GM12874 (cell line): ENCODE measurements at regions not wholly inside any gene's neighbourhood (a gene's known extent, or its start where the extent isn't known, plus 50 kb on each side); places are given as distances from the start of the nearest gene placed in this dataset.
A peak's percentile ranks its signal among the peaks of the same experiment; 100 is the strongest.

Experiments
- CTCF ChIP-seq: IDR thresholded peaks from 2 replicates; pipeline ENCODE4 v1.5.1; 2011; ENCODE audit warnings: low read depth, mild to moderate bottlenecking, control low read depth, low read length, moderate library complexity; ENCODE audit not compliant: insufficient read depth

DNA sequence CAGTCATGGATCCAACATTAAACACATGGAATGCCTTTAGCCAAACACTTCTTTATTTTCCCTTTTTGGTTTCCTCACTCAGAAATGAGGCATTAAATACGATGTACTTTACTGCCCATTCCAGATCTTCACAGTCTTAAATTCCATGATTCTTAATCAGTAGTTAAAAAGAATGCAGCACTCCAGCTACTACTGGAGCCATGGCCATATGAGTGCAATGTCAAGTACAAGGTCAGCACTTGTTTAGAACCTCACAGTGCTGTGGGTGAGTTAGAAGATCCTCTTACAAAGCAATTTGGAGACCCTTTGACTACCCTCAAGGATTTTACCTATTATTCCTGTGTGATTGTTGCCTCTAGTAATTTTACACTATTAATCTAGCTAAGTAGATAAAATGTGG, 550.3 kb upstream of the LRRTM1 start:
- no peak for TF ChIP-seq CTCF

GRCh38 chr2:80852808-80853139, 548.2 kb upstream of the LRRTM1 start:
- peak; percentile 47 for TF ChIP-seq CTCF

- no peak for TF ChIP-seq CTCF
Measured at GRCh38 chr2:80852079-80852807, 547.7 kb upstream of the LRRTM1 start.

- no peak for TF ChIP-seq CTCF
Measured at GRCh38 chr2:80830891-80831290, 526.3 kb upstream of the LRRTM1 start.

DNA sequence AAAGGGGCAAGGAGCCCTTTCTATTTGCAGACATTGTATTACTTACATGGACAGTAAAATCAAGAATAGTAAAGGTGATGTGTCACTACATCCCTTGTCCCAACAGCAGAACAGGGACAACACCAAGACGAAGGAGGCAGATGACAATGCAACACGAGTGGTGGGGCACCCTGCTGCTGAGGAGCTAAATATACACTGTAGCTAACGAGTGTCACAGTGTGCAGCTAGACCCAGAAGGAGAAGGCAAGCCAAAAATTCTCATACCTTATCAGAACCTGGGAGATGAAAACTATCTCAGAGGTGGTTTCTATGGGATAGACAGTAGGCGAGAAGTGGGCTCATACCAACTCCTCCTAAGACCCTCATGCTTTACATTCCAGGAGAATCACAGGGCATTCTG, 518.4 kb upstream of the LRRTM1 start:
- TF ChIP-seq CTCF = no peak

GRCh38 chr2:80815259-80815658, 510.7 kb upstream of the LRRTM1 start:
- TF ChIP-seq CTCF = no peak

DNA sequence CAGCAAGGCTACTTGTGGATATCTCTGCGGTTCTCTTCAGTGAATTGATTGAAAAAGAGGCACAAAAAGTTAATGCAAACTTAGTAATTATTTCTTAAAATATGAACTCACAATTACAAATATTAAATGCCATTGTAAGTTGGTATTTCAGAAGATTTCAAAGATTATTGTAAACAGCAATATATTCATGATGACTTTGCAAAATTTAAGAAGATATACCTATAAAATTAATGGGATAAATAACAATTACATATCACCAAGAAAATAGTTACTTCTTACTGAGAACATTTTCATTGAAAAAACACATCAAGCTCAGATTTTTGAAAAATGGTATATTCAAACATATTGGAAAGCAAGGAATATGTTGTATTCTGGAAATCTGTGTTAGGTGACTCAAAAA, 482.0 kb upstream of the LRRTM1 start:
- no peak for TF ChIP-seq CTCF
